ENCODE measurements at regions not wholly inside any gene's neighbourhood (a gene's known extent, or its start where the extent isn't known, plus 50 kb on each side); places are given as distances from the start of the nearest gene placed in this dataset.

DNA sequence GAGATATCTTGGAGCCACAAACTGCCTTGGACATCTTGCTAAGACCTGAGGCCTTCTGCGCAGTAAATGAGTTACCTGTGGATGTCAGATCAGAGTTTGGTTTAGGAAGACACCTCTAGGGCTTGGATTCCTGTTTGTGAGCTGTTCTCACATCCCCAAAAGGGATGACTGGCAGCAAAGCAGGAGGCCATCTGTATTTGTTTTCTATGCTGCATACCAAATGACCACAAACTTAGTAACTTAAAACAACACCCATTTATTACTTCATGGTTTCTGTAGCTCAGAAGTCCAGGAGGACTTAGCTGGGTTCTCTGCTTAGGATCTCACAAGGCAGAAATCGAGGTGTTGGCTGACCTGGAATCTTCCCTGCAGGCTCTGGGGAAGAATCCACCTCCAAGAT lies 116.7 kb downstream of the UNC5CL start:
- H2BK5ac ChIP-seq (ENCODE audit: low read length), result no peak overlapping the region
- WGBS, 2 donors (ENCODE audit: extremely low coverage in 2 of 2, insufficient read length in 2 of 2, insufficient replicate concordance in 1 of 2), result no CpG with 5 or more reads among the region's 2 CpGs

DNA sequence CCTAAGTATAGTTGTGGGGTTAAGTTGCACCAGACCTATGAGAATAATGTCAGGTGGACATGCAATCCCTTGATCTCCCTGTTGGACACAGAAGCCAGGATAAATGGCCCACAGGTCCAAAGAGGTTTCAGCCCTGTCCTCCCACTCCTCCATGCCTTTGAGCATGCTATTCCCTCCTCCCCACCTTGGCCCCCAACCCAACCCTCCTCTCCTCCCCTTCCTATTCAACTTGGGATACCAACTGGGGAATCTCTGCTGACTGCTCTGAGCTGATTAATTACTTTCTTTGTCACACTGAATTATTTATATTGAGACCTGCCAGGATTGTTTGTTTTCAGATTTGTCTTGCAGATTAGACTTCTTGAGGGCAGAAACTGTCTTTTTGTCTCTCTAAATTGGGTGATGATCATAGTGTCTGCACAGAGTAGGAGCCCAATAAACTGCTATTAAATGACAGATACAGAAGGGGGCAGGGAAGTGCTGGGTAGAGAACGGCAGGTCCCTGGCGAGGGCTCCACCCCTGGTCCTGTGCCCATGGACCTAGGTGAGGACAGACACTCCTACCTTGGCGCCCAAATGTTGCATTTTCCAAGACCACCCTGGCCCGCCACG lies 120.9 kb downstream of the UNC5CL start:
- Histone ChIP-seq H2BK5ac (ENCODE audit: low read length) (no peak overlapping the region), H3K4ac (ENCODE audit: low read length) (no peak overlapping the region), H4K91ac (ENCODE audit: low read depth, low read length, poor library complexity) (no peak overlapping the region), H2AFZ (ENCODE audit: low read length) (no peak overlapping the region), H3K4me1 (ENCODE audit: control insufficient read depth in 2 of 2, insufficient read depth in 1 of 2, low read depth in 1 of 2, low read length in 2 of 2) (peaks cover 2 to 5% of the 10 kb centered on the region in 2 donors), H2BK15ac (ENCODE audit: low read length) (no peak overlapping the region), H2AK5ac (ENCODE audit: low read depth, low read length) (no peak overlapping the region), H4K8ac (ENCODE audit: low read depth, low read length) (no peak overlapping the region), H2BK12ac (ENCODE audit: low read length) (no peak overlapping the region), H3K36me3 (replicated peaks in 1 of 2; ENCODE audit: control insufficient read depth in 2 of 2, insufficient read depth in 2 of 2, low read length in 2 of 2) (no peaks in the 10 kb centered on the region), H3K4me3 (ENCODE audit: low read length in 2 of 2) (no peak overlapping the region), H3K18ac (ENCODE audit: low read length) (no peak overlapping the region), H3K9me3 (replicated peaks in 1 of 2; ENCODE audit: control insufficient read depth in 2 of 2, insufficient read depth in 1 of 2, low read depth in 1 of 2, low read length in 2 of 2) (no peaks in the 10 kb centered on the region), H2BK120ac (ENCODE audit: low read depth, low read length) (no peak overlapping the region), H3K4me2 (ENCODE audit: insufficient read depth, low read length, poor library complexity, severe bottlenecking) (no peak overlapping the region), H3K9ac (ENCODE audit: low read depth, low read length, poor library complexity) (no peak overlapping the region), H3K23ac (ENCODE audit: low read depth, low read length, poor library complexity) (no peak overlapping the region), H3K27ac (replicated peaks; ENCODE audit: low read length) (no peak overlapping the region), H3K27me3 (ENCODE audit: control insufficient read depth in 3 of 3, insufficient read depth in 3 of 3, low read depth in 1 of 3, low read length in 3 of 3) (no peaks in the 10 kb centered on the region), H3K14ac (ENCODE audit: low read length) (no peak overlapping the region), H3K79me1 (ENCODE audit: low read depth, low read length) (no peaks in the 10 kb centered on the region)
- no CpG with 5 or more reads among the region's 5 CpGs for WGBS, 2 donors (ENCODE audit: extremely low coverage in 2 of 2, insufficient read length in 2 of 2, insufficient replicate concordance in 1 of 2)
- no peak for DNase-seq (ENCODE audit: low spot score)

More for the DNA sequence above, 116.7 kb downstream of the UNC5CL start:
- Histone ChIP-seq H3K14ac (ENCODE audit: low read length) (no peak overlapping the region), H3K4me3 (ENCODE audit: low read length in 2 of 2) (no peak overlapping the region), H4K91ac (ENCODE audit: low read depth, low read length, poor library complexity) (no peak overlapping the region), H3K27ac (replicated peaks; ENCODE audit: low read length) (no peak overlapping the region), H3K18ac (ENCODE audit: low read length) (no peak overlapping the region), H3K27me3 (ENCODE audit: control insufficient read depth in 3 of 3, insufficient read depth in 3 of 3, low read depth in 1 of 3, low read length in 3 of 3) (no peaks in the 10 kb centered on the region), H2AK5ac (ENCODE audit: low read depth, low read length) (no peak overlapping the region), H2BK12ac (ENCODE audit: low read length) (no peak overlapping the region), H3K4ac (ENCODE audit: low read length) (no peak overlapping the region), H3K4me1 (ENCODE audit: control insufficient read depth in 2 of 2, insufficient read depth in 1 of 2, low read depth in 1 of 2, low read length in 2 of 2) (peaks cover 0 to 8% of the 10 kb centered on the region in 2 donors), H3K4me2 (ENCODE audit: insufficient read depth, low read length, poor library complexity, severe bottlenecking) (no peak overlapping the region), H3K36me3 (replicated peaks in 1 of 2; ENCODE audit: control insufficient read depth in 2 of 2, insufficient read depth in 2 of 2, low read length in 2 of 2) (no peaks in the 10 kb centered on the region), H2AFZ (ENCODE audit: low read length) (no peak overlapping the region), H3K23ac (ENCODE audit: low read depth, low read length, poor library complexity) (no peak overlapping the region), H3K9ac (ENCODE audit: low read depth, low read length, poor library complexity) (no peak overlapping the region), H2BK120ac (ENCODE audit: low read depth, low read length) (no peak overlapping the region), H4K8ac (ENCODE audit: low read depth, low read length) (no peak overlapping the region), H3K79me1 (ENCODE audit: low read depth, low read length) (no peaks in the 10 kb centered on the region), H3K9me3 (replicated peaks in 1 of 2; ENCODE audit: control insufficient read depth in 2 of 2, insufficient read depth in 1 of 2, low read depth in 1 of 2, low read length in 2 of 2) (no peaks in the 10 kb centered on the region), H2BK15ac (ENCODE audit: low read length) (no peak overlapping the region)
- DNase-seq (ENCODE audit: low spot score), result no peak

DNA sequence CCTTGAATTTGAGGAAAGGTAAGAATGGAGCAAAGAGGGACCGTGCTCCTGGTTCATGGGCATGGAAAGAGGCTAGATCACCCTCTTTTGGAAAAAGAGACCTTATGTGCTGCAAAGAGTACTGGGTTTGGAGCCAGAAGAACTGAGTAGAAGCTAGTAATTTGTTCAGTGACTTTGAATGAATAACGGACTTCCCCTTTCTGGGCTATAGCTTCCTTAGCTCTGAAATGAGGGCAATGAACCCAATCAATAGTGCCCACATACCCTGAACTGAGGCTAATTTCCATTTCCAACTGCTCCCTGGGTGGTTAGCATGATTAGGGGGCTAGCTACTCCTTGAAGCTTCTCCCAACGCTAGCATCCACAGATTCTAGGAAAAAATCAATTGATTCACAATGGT lies 121.4 kb downstream of the UNC5CL start:
- WGBS, 2 donors (ENCODE audit: extremely low coverage in 2 of 2, insufficient read length in 2 of 2, insufficient replicate concordance in 1 of 2), result no CpG with 5 or more reads among the region's 3 CpGs
- no peak overlapping the region for H2BK15ac ChIP-seq (ENCODE audit: low read length)
- H2BK120ac ChIP-seq (ENCODE audit: low read depth, low read length), result no peak overlapping the region
- no peaks in the 10 kb centered on the region for H3K79me1 ChIP-seq (ENCODE audit: low read depth, low read length)
- H2AK5ac ChIP-seq (ENCODE audit: low read depth, low read length), result no peak overlapping the region
- H3K4me1 ChIP-seq (ENCODE audit: control insufficient read depth in 2 of 2, insufficient read depth in 1 of 2, low read depth in 1 of 2, low read length in 2 of 2), result peaks cover 2% of the 10 kb centered on the region in 2 donors
- H3K27ac ChIP-seq (replicated peaks; ENCODE audit: low read length), result no peak overlapping the region
- no peak overlapping the region for H3K14ac ChIP-seq (ENCODE audit: low read length)
- H3K4me3 ChIP-seq (ENCODE audit: low read length in 2 of 2), result no peak overlapping the region
- H4K91ac ChIP-seq (ENCODE audit: low read depth, low read length, poor library complexity), result no peak overlapping the region
- H3K9ac ChIP-seq (ENCODE audit: low read depth, low read length, poor library complexity), result no peak overlapping the region
- no peaks in the 10 kb centered on the region for H3K27me3 ChIP-seq (ENCODE audit: control insufficient read depth in 3 of 3, insufficient read depth in 3 of 3, low read depth in 1 of 3, low read length in 3 of 3)
- H3K36me3 ChIP-seq (replicated peaks in 1 of 2; ENCODE audit: control insufficient read depth in 2 of 2, insufficient read depth in 2 of 2, low read length in 2 of 2), result no peaks in the 10 kb centered on the region
- no peak overlapping the region for H3K18ac ChIP-seq (ENCODE audit: low read length)
- H3K9me3 ChIP-seq (replicated peaks in 1 of 2; ENCODE audit: control insufficient read depth in 2 of 2, insufficient read depth in 1 of 2, low read depth in 1 of 2, low read length in 2 of 2), result no peaks in the 10 kb centered on the region
- no peak overlapping the region for H3K4me2 ChIP-seq (ENCODE audit: insufficient read depth, low read length, poor library complexity, severe bottlenecking)
- H3K23ac ChIP-seq (ENCODE audit: low read depth, low read length, poor library complexity), result no peak overlapping the region
- no peak overlapping the region for H2AFZ ChIP-seq (ENCODE audit: low read length)
- no peak overlapping the region for H2BK12ac ChIP-seq (ENCODE audit: low read length)
- no peak overlapping the region for H4K8ac ChIP-seq (ENCODE audit: low read depth, low read length)
- no peak overlapping the region for H3K4ac ChIP-seq (ENCODE audit: low read length)
- no peak for DNase-seq (ENCODE audit: low spot score)
- H2BK5ac ChIP-seq (ENCODE audit: low read length), result no peak overlapping the region

DNA sequence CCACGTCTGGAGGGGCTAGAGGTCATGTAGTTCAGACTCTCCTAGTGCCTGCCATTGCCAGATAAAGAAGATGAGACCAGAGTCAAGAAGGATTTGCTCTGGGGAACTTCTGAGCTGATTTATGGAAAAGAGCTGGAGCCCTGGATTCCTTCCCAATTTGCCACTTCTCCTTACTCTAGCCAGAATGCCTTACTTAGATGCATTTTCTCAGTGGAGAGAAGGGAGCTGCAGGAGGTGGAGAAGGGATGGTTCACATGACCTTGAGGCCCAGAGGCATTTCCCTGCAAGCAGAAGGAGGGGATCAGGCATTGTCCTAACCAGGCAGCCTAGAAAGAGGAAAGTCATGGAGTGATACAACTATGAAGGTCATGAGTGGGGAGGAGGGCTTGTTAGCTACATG lies 122.2 kb downstream of the UNC5CL start:
- WGBS, 2 donors (ENCODE audit: extremely low coverage in 2 of 2, insufficient read length in 2 of 2, insufficient replicate concordance in 1 of 2), result no CpG with 5 or more reads among the region's 1 CpG
- no peak overlapping the region for H2BK5ac ChIP-seq (ENCODE audit: low read length)
- no peak overlapping the region for H3K14ac ChIP-seq (ENCODE audit: low read length)
- H3K27me3 ChIP-seq (ENCODE audit: control insufficient read depth in 3 of 3, insufficient read depth in 3 of 3, low read depth in 1 of 3, low read length in 3 of 3), result no peaks in the 10 kb centered on the region
- H3K4me1 ChIP-seq (ENCODE audit: control insufficient read depth in 2 of 2, insufficient read depth in 1 of 2, low read depth in 1 of 2, low read length in 2 of 2), result peaks cover 2% of the 10 kb centered on the region in 2 donors
- no peak overlapping the region for H2AFZ ChIP-seq (ENCODE audit: low read length)
- H3K23ac ChIP-seq (ENCODE audit: low read depth, low read length, poor library complexity), result no peak overlapping the region
- no peak overlapping the region for H3K4me3 ChIP-seq (ENCODE audit: low read length in 2 of 2)
- no peak overlapping the region for H2BK12ac ChIP-seq (ENCODE audit: low read length)
- H2BK15ac ChIP-seq (ENCODE audit: low read length), result no peak overlapping the region
- H3K4me2 ChIP-seq (ENCODE audit: insufficient read depth, low read length, poor library complexity, severe bottlenecking), result no peak overlapping the region
- H3K79me1 ChIP-seq (ENCODE audit: low read depth, low read length), result no peaks in the 10 kb centered on the region
- H2BK120ac ChIP-seq (ENCODE audit: low read depth, low read length), result no peak overlapping the region
- no peaks in the 10 kb centered on the region for H3K36me3 ChIP-seq (replicated peaks in 1 of 2; ENCODE audit: control insufficient read depth in 2 of 2, insufficient read depth in 2 of 2, low read length in 2 of 2)
- H3K18ac ChIP-seq (ENCODE audit: low read length), result no peak overlapping the region
- H2AK5ac ChIP-seq (ENCODE audit: low read depth, low read length), result no peak overlapping the region
- H3K9me3 ChIP-seq (replicated peaks in 1 of 2; ENCODE audit: control insufficient read depth in 2 of 2, insufficient read depth in 1 of 2, low read depth in 1 of 2, low read length in 2 of 2), result no peaks in the 10 kb centered on the region
- H3K27ac ChIP-seq (replicated peaks; ENCODE audit: low read length), result no peak overlapping the region
- H3K4ac ChIP-seq (ENCODE audit: low read length), result no peak overlapping the region
- H4K91ac ChIP-seq (ENCODE audit: low read depth, low read length, poor library complexity), result no peak overlapping the region
- no peak overlapping the region for H4K8ac ChIP-seq (ENCODE audit: low read depth, low read length)
- no peak for DNase-seq (ENCODE audit: low spot score)
- no peak overlapping the region for H3K9ac ChIP-seq (ENCODE audit: low read depth, low read length, poor library complexity)
